MCF 10A (cell line): ENCODE measurements at regions not wholly inside any gene's neighbourhood (a gene's known extent, or its start where the extent isn't known, plus 50 kb on each side); places are given as distances from the start of the nearest gene placed in this dataset.

ENCODE experiments used
- BruUV-seq: library from RNA; stranded (reverse); fragments of 400-500 nt; replicated peaks from 2 replicates; lab custom pipeline; 2021; lab: Mats Ljungman, UMichigan
- CTCF ChIA-PET: fragments of 300-600 bp; sonication (Branson Sonifier 250); formaldehyde crosslinking; extraction: SDS; loops from one replicate; lab custom pipeline; 2021; ENCODE audit warnings: antibody characterized with exemption, inconsistent platforms; lab: Yijun Ruan, JAX
- POLR2A ChIA-PET: fragments of 300-600, 350-650 bp; sonication (Branson Sonifier 250); formaldehyde crosslinking; extraction: SDS; loops from one replicate; lab custom pipeline; 2020; ENCODE audit warnings: antibody characterized with exemption, inconsistent platforms; lab: Yijun Ruan, JAX
- DNase-seq: peaks from one replicate; pipeline ENCODE4 v3.0.0-alpha.2; 2018; ENCODE audit not compliant: unreplicated experiment
- H3K27ac Mint-ChIP-seq: one replicate; pipeline ENCODE4 v1.8.0; 2022; ENCODE audit warnings: mild to moderate bottlenecking, low read depth, mixed read lengths; ENCODE audit not compliant: unreplicated experiment
- H3K27me3 Mint-ChIP-seq: one replicate; pipeline ENCODE4 v1.8.0; 2022; ENCODE audit warnings: mixed read lengths; ENCODE audit not compliant: insufficient read depth, unreplicated experiment
- H3K36me3 Mint-ChIP-seq: one replicate; pipeline ENCODE4 v1.8.0; 2022; ENCODE audit warnings: mild to moderate bottlenecking, moderate library complexity, mixed read lengths; ENCODE audit not compliant: insufficient read depth, unreplicated experiment
- H3K4me1 Mint-ChIP-seq: one replicate; pipeline ENCODE4 v1.8.0; 2022; ENCODE audit warnings: mixed read lengths; ENCODE audit not compliant: insufficient read depth, unreplicated experiment
- H3K4me3 Mint-ChIP-seq: one replicate; pipeline ENCODE4 v1.8.0; 2022; ENCODE audit warnings: mild to moderate bottlenecking, moderate library complexity, mixed read lengths; ENCODE audit not compliant: unreplicated experiment
- H3K9me3 Mint-ChIP-seq: one replicate; pipeline ENCODE4 v1.8.0; 2022; ENCODE audit warnings: mixed read lengths; ENCODE audit not compliant: unreplicated experiment
- intact Hi-C: fragments of 100-400 bp; cut with micrococcal nuclease; formaldehyde crosslinking; loops from 2 replicates; pipeline ENCODE4 v1.14.1; 2022
- TF ChIP-seq, protein P1 (sequence below): fragments of 200-600 bp; IDR thresholded peaks from one replicate; pipeline ENCODE4 v1.8.0; 2022; ENCODE audit warnings: antibody characterized with exemption, mild to moderate bottlenecking; ENCODE audit not compliant: unreplicated experiment

DNA sequence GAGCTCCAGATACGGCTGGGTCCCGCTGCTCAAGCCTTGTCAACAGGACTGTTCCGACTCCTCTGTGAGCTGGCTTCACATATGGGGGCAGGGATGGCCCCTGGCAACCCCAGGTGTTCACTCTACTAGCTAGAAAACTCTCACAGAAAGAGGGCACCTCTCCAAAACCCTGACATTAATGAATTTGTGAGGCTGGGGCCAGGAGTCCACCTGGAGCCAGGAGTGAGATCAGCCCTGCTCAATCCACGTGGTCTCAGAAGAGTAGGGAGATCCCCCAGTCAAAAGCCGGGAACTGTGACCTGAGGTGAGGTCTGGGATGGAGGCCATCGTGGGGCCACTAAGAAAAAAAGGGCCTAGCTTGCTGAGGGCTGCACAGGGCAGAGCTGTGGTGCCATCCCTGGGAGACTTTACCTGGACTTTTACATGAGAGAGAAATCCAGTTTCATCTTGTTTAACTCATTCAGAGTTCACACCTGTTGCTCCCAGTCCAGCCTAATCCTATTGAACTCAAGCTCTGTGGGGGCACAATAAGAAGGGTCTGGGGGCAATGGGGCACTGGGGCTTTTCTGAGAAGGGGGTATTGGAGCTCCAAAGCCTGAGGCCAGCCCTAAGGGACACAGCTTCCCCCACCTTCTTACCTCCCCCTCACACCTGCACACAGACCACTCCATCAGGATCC lies 144.3 kb upstream of the MLN start:
- intact Hi-C loops = no loop called here
- Mint-ChIP-seq H3K27me3 (peaks cover 54% of the 10 kb centered on the region), H3K36me3 (peaks cover 5% of the 10 kb centered on the region), H3K4me1 (no peaks in the 10 kb centered on the region), H3K27ac (no peak overlapping the region), H3K4me3 (no peak overlapping the region), H3K9me3 (no peaks in the 10 kb centered on the region)
- no TSS peak for BruUV-seq
- TF ChIP-seq, protein P1, sequence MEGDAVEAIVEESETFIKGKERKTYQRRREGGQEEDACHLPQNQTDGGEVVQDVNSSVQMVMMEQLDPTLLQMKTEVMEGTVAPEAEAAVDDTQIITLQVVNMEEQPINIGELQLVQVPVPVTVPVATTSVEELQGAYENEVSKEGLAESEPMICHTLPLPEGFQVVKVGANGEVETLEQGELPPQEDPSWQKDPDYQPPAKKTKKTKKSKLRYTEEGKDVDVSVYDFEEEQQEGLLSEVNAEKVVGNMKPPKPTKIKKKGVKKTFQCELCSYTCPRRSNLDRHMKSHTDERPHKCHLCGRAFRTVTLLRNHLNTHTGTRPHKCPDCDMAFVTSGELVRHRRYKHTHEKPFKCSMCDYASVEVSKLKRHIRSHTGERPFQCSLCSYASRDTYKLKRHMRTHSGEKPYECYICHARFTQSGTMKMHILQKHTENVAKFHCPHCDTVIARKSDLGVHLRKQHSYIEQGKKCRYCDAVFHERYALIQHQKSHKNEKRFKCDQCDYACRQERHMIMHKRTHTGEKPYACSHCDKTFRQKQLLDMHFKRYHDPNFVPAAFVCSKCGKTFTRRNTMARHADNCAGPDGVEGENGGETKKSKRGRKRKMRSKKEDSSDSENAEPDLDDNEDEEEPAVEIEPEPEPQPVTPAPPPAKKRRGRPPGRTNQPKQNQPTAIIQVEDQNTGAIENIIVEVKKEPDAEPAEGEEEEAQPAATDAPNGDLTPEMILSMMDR = no peak
- DNase-seq = no peak
- ChIA-PET CTCF (interaction anchor here (0.6 to 1.2 kb wide), 4 partner anchors 106 to 915 kb away, joined by 3 to 5 read pairs (median 4); no protein-coding TSS in a partner anchor), POLR2A (interaction anchor here (0.6 to 0.7 kb wide), 2 partner anchors 57 to 198 kb away, joined by 3 read pairs; no protein-coding TSS in a partner anchor)

DNA sequence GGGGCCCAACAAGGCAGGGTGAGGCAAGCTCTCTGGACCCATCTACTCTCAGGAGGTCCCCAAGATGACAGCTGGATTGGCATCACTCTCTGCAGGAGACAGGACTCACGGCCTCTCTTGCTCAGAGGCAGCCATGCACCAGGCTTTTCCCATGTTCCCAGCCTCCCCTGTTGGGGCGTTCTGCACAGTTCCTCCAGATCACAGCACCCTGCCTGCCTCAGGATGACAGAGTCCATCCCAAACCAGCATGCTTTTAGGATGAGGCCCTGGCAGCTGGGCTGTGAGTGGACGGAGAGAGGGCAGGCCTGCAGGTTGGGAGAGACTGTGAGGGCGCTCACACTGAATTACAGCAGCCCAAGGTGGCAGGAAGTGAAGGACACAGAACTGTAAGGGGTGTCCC lies 143.2 kb upstream of the MLN start:
- Mint-ChIP-seq H3K4me1 (no peaks in the 10 kb centered on the region), H3K27me3 (peaks cover 54% of the 10 kb centered on the region), H3K27ac (no peak overlapping the region), H3K4me3 (no peak overlapping the region), H3K36me3 (peaks cover 5% of the 10 kb centered on the region), H3K9me3 (no peaks in the 10 kb centered on the region)
- DNase-seq = no peak
- intact Hi-C loops = no loop called here
- POLR2A ChIA-PET = interaction anchor here (0.7 kb wide), 1 partner anchor 58 kb away, joined by 3 read pairs; no protein-coding TSS in a partner anchor
- no TSS peak for BruUV-seq
- TF ChIP-seq, protein P1 = no peak
- CTCF ChIA-PET = interaction anchor here (1.2 kb wide), 2 partner anchors 176 to 179 kb away, joined by 3 to 5 read pairs; no protein-coding TSS in a partner anchor

DNA sequence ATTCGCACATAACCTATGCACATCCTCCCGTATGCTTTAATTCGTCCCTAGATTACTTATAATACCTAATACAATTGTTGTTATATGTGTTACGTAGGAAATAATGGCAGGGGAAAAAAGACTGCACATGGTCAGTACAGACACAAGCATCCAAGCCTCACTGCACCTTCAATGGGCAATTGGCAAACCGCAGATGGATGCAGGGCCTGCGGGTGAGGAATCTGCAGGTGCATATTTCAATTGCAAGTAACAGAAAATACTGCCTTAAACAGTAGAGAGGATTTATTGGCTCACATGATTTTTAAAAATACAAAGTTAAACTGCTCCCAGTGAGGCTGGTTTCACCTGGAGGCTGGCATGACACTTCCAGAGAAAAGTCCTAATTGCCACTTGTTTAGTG lies 142.1 kb upstream of the MLN start:
- TF ChIP-seq, protein P1 = no peak
- no TSS peak for BruUV-seq
- no peaks in the 10 kb centered on the region for H3K9me3 Mint-ChIP-seq
- no peak overlapping the region for H3K4me3 Mint-ChIP-seq
- no peak overlapping the region for H3K27ac Mint-ChIP-seq
- ChIA-PET CTCF (no interaction called here), POLR2A (no interaction called here)
- H3K36me3 Mint-ChIP-seq = peaks cover 5% of the 10 kb centered on the region
- H3K27me3 Mint-ChIP-seq = peaks cover 60% of the 10 kb centered on the region
- intact Hi-C loops = no loop called here
- no peaks in the 10 kb centered on the region for H3K4me1 Mint-ChIP-seq
- no peak for DNase-seq

DNA sequence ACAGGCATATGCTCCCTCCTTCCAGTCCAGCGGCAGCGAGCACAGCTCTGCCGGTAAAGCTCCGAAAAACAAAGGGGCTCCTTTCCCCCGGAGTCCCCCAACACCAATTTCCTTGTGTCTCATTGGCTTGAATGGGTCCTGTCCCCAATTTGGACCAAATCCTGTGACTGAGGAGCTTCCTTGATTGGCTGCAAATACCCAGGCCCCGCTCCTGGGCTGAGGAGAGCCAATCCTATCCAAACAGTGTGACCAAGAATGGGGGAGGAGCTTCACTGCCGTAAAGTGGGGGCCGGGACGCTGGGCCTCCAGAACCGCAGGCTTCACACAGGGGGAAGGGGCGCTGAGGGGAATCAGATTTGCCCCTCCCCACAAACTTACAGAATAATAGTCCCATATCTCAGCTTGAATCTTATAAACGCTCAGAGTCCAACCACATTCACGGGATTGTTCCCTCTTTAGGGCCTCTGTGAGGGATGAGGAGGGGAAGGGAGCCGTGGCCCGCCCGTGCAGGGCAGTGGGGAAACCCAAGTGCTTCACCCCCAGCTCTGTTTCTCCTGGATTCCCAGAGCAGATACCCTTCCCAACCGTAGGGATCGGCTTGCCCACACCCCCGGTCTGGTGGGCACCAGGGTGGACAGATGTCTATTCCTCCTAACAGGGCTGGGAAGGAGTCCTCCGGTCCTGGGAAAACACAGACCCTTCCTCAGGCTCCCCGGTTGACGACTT lies 141.0 kb upstream of the MLN start:
- no peaks in the 10 kb centered on the region for H3K9me3 Mint-ChIP-seq
- H3K4me3 Mint-ChIP-seq = no peak overlapping the region
- CTCF ChIA-PET = interaction anchor here (0.6 kb wide), 1 partner anchor 910 kb away, joined by 3 read pairs; no protein-coding TSS in a partner anchor
- TF ChIP-seq, protein P1 = no peak
- no TSS peak for BruUV-seq
- peaks cover 71% of the 10 kb centered on the region for H3K27me3 Mint-ChIP-seq
- peaks cover 5% of the 10 kb centered on the region for H3K36me3 Mint-ChIP-seq
- intact Hi-C loops = no loop called here
- POLR2A ChIA-PET = interaction anchor here (0.6 kb wide), 1 partner anchor 194 kb away, joined by 5 read pairs; no protein-coding TSS in a partner anchor
- no peaks in the 10 kb centered on the region for H3K4me1 Mint-ChIP-seq
- H3K27ac Mint-ChIP-seq = no peak overlapping the region
- DNase-seq = no peak
